H7 (cell line): ENCODE measurements at regions not wholly inside any gene's neighbourhood (a gene's known extent, or its start where the extent isn't known, plus 50 kb on each side); places are given as distances from the start of the nearest gene placed in this dataset.

ENCODE experiments used
- DNase-seq: peaks from one replicate; pipeline ENCODE4 v3.0.0; 2012
- H3K27me3 ChIP-seq: 2 replicates; pipeline ENCODE4 v1.6.0; 2011; ENCODE audit warnings: mild to moderate bottlenecking, low read length; ENCODE audit not compliant: control insufficient read depth, insufficient read depth
- H3K36me3 ChIP-seq: replicated peaks from 2 replicates; pipeline ENCODE4 v1.5.1; 2011; ENCODE audit warnings: low read length; ENCODE audit not compliant: control insufficient read depth, insufficient read depth
- H3K4me3 ChIP-seq: 2 replicates; pipeline ENCODE4 v1.5.1; 2011; ENCODE audit warnings: low read depth, mild to moderate bottlenecking, control low read depth, low read length, moderate library complexity; ENCODE audit not compliant: insufficient read depth

DNA sequence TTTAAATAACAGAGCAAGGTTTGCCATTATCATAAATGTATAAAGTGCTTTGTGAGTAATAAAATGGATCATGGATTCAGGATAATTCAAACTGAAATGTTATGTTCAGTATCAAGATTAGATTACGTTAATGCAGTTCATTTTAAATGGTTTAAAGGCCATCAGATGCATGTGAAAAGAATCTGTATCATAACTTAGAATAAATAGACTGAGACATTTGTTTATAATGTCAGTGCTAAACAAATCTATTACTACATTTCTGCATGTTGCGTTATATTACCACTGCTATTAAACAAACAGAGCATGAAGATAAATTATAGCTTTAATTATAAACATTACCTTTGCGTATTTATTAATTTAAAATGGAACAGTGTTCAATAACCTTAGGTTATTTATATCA lies 160.2 kb downstream of the TOX3 start:
- Histone ChIP-seq H3K4me3 (no peak overlapping the region), H3K36me3 (no peaks in the 10 kb centered on the region), H3K27me3 (no peaks in the 10 kb centered on the region)
- no peak for DNase-seq

GRCh38 chr16:52384378-52384777 lies 162.6 kb downstream of the TOX3 start:
- no peak overlapping the region for H3K4me3 ChIP-seq
- H3K36me3 ChIP-seq: no peaks in the 10 kb centered on the region
- no peak for DNase-seq
- no peaks in the 10 kb centered on the region for H3K27me3 ChIP-seq

- DNase-seq: peak; percentile 16
- Histone ChIP-seq H3K27me3 (no peaks in the 10 kb centered on the region), H3K36me3 (no peaks in the 10 kb centered on the region), H3K4me3 (no peak overlapping the region)
These were observed 163.2 kb downstream of the TOX3 start for GRCh38 chr16:52383640-52384292.

GRCh38 chr16:52383119-52383518 lies 163.8 kb downstream of the TOX3 start:
- H3K4me3 ChIP-seq: no peak overlapping the region
- no peaks in the 10 kb centered on the region for H3K36me3 ChIP-seq
- no peak for DNase-seq
- no peaks in the 10 kb centered on the region for H3K27me3 ChIP-seq

DNA sequence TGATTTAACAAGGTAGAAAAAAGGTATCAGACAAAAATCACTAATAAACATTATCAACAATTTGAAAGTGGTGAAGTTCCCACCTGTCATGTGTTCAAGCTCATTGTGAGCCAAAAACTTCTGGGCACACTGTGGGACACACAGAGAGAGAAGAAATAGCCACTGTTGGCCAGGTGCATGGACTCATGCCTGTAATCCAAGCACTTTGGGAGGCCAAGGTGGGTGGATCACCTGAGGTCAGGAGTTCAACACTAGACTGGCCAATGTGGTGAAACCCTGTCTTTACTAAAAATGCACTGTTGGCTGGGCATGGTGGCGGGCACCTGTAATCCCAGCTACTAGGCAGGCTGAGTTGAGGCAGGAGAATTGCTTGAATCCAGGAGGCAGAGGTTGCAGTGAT lies 167.4 kb downstream of the TOX3 start:
- H3K36me3 ChIP-seq: no peaks in the 10 kb centered on the region
- H3K4me3 ChIP-seq: no peak overlapping the region
- H3K27me3 ChIP-seq: no peaks in the 10 kb centered on the region
- no peak for DNase-seq

DNA sequence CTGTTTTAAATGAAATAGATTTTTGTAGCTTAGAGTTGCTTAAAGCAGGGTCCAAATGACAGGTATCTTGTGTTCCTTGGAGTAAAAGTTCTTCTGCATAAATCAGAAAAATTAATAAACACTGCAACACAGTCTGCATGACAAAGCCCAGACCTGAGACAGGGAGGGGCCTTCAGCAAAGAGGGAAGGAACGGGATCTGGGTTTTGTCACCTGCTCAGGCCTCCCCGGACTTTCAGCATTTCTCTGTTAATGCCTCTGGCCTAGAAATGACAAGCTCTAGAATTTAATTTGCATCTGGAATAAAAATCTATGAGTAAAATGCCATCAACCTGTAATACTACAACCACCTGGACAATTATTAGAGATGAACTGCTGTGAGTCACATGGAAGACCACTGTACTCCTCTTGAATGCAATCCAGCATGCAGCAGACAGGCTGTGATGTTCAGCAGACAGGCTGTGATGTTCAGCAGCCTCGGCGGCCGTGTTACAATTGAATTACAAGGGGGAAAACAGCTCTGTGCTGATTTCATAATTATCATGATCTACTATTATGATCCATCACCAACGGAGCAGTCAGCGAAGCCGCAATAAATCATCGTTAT lies 170.2 kb downstream of the TOX3 start:
- Histone ChIP-seq H3K4me3 (no peak overlapping the region), H3K27me3 (no peaks in the 10 kb centered on the region), H3K36me3 (no peaks in the 10 kb centered on the region)
- no peak for DNase-seq

GRCh38 chr16:52372313-52372712 lies 174.6 kb downstream of the TOX3 start:
- H3K27me3 ChIP-seq: no peaks in the 10 kb centered on the region
- no peaks in the 10 kb centered on the region for H3K36me3 ChIP-seq
- H3K4me3 ChIP-seq: no peak overlapping the region
- DNase-seq: no peak

GRCh38 chr16:52368859-52369258 lies 178.1 kb downstream of the TOX3 start:
- no peaks in the 10 kb centered on the region for H3K36me3 ChIP-seq
- no peaks in the 10 kb centered on the region for H3K27me3 ChIP-seq
- no peak for DNase-seq
- no peak overlapping the region for H3K4me3 ChIP-seq

DNA sequence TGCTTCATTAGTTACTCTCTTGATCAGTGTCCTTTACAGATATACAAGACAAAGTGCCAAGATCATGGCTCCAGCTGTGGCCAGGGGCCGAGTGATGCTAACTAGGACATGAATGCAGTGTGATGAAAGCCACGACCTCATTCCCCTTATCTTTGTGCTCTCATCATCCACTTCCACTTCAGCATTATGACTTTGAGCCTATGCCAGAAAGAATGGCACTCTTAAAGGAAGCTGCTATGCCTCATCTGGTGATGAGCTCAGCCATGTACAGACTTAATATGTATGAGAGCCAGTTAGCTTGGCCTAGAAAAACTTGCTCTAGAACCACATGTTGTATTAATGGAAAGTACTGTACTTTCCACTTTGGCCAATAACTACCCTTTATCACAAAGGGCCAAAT lies 179.1 kb downstream of the TOX3 start:
- Histone ChIP-seq H3K4me3 (no peak overlapping the region), H3K27me3 (no peaks in the 10 kb centered on the region), H3K36me3 (no peaks in the 10 kb centered on the region)
- DNase-seq: no peak

- no peaks in the 10 kb centered on the region for H3K36me3 ChIP-seq
- no peak for DNase-seq
- no peaks in the 10 kb centered on the region for H3K27me3 ChIP-seq
- H3K4me3 ChIP-seq: no peak overlapping the region
These were observed 180.0 kb downstream of the TOX3 start for GRCh38 chr16:52366983-52367382.

GRCh38 chr16:52364500-52364899 lies 182.4 kb downstream of the TOX3 start:
- Histone ChIP-seq H3K36me3 (no peaks in the 10 kb centered on the region), H3K27me3 (no peaks in the 10 kb centered on the region), H3K4me3 (no peak overlapping the region)
- no peak for DNase-seq

DNA sequence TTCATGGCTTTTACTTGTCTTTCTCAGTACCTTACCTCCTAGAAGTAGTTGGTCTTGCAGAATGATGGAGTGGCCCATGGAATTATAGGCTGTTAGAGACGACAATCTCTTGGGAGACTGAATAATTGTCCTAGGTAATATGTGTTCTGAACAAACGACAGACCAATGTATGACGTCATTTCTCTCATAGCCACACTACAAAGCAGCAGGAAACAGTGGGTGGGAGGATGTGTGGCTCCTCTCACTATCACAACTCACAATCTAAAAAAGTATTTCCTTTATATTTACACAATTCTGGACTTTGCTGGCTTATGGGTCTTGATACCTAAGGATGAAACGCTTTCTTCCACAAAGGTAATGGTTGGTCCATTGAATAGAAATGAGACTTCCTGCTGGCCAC lies 183.9 kb downstream of the TOX3 start:
- no peaks in the 10 kb centered on the region for H3K36me3 ChIP-seq
- H3K27me3 ChIP-seq: no peaks in the 10 kb centered on the region
- DNase-seq: no peak
- H3K4me3 ChIP-seq: no peak overlapping the region

GRCh38 chr16:52357711-52358110 lies 189.2 kb downstream of the TOX3 start:
- DNase-seq: no peak
- Histone ChIP-seq H3K36me3 (no peaks in the 10 kb centered on the region), H3K4me3 (no peak overlapping the region), H3K27me3 (no peaks in the 10 kb centered on the region)

- H3K36me3 ChIP-seq: no peaks in the 10 kb centered on the region
- no peaks in the 10 kb centered on the region for H3K27me3 ChIP-seq
- no peak for DNase-seq
- H3K4me3 ChIP-seq: no peak overlapping the region
These were observed 193.7 kb downstream of the TOX3 start for GRCh38 chr16:52353249-52353648.

GRCh38 chr16:52351451-52351850 lies 195.5 kb downstream of the TOX3 start:
- Histone ChIP-seq H3K4me3 (no peak overlapping the region), H3K36me3 (no peaks in the 10 kb centered on the region), H3K27me3 (no peaks in the 10 kb centered on the region)
- no peak for DNase-seq
